GM19397 (cell line): ENCODE measurements at regions not wholly inside any gene's neighbourhood (a gene's known extent, or its start where the extent isn't known, plus 50 kb on each side); places are given as distances from the start of the nearest gene placed in this dataset.

Source experiments
- ATAC-seq: cut with Tn5 transposase; IDR thresholded peaks from one replicate; pipeline ENCODE4 v1.9.1; 2021; ENCODE audit warnings: mild to moderate bottlenecking, moderate library complexity; ENCODE audit not compliant: unreplicated experiment

DNA sequence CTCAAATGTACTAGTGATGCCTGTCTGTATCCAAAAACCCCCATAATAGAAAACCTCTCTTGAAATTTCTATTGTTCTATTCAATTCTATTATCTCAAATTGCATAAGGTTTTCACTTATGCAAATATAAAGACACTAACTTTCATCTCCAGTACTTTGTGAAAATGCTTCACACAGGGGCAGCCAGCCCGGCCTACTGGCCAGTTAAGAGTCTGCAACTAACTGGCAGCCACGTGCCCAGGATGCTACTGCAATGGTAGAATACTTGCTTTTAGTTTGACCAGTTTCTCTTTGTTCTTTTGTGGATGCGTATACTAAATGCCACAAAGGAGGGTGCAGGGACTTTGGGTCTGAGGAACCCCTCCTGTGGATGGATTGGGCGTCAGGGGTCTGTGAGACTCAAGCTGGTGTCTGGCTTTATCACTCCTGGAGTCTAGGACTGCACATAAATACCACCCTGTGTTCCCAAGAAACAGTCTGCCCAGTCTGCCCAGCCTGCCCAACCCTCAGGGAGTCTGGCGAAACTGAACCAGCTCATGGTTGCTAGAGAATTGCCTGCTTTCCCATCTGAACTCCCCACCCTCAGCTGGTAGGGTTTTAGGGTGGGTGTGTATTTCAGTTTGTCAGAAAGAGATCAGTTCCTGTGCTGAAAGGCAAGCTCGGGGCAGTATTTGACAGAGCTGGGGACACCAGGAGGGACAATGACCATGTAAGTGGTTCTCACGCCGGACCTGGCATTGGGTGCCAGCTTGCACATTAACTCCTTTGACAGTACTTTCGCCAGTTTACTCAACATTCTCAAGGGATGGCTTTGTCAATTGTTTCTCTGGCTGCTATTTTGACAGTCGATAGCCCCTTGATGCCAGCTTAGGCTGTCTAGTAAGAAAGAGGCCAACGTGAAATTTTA lies 558.2 kb upstream of the JAG1 start:
- ATAC-seq, result no peak

DNA sequence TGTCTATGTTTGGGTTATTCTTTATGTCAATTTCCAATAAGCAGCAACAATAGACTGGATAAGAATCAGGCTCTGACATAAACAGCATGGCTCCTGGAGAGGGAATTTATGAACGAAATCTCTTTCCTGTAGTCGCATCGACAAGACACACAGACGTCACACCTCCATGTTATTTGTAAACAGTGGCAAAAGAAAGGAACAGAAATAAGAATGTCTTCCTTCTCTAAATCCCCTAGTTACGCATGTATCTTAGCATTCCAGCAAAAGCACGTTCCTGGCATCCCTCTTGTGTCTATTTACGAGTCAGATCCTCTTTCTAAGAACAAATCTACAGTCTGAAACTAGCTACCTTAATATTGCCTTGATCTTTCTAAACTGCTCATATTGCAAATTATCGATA lies 559.1 kb upstream of the JAG1 start:
- no peak for ATAC-seq

DNA sequence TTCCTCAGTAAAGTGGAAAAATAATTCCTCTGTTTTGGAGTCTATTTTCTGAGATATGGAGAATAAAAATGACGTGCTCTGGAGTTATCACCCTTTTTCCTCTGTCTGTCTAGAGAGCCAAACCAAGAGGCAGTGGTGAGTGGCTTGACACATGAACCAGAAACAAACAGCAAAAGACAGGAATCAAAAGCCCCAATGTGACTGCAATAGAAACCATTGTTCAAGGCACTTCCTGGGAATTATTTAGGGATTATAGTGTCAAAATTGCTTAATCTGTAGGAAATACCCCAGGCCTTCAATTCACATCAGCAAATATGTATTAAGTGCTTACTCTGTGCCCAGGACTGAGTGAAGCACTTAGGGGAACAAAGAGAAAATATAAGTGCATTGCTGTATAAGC lies 560.4 kb upstream of the JAG1 start:
- ATAC-seq, result no peak

- ATAC-seq, result no peak
Observed at GRCh38 chr20:11234608-11235007, 560.8 kb upstream of the JAG1 start.

DNA sequence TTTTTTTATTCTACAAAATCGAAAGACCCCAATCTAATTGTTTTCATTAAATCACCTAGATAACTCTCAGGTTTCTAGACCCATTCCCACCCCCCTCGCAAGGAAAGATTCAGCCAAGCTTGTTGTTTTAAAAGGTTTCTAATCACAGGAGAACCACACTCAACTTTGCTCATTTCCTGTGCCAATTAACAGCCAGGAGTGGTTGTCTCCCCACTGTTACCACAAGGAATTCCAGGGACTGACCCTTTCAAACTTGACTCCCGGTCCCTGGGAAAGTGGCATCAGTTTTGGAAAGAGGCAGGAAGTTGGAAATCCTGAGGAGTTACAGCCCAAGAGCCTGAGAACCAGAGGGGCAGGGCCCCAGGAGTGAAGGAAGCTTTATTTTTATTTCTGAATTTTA lies 561.3 kb upstream of the JAG1 start:
- ATAC-seq, result no peak

DNA sequence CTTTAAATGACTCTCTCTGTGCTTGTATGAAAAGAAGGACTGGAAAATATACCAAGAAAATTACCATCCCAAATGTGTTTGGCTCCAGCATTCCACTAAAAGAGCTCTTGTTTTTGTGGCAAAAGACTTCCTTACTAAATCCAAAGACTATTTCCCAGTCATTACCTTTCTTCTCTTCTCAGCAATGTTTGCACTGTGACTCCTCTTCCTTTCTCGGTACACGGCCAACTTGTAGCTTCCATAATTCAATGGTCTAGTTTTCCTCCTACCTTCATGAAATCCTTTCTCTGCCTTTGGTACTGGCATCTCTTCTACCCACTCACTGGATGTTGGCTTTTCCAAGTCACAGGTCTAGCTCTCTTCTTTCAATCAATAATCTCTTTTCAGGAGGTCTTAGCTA lies 568.5 kb upstream of the JAG1 start:
- no peak for ATAC-seq

DNA sequence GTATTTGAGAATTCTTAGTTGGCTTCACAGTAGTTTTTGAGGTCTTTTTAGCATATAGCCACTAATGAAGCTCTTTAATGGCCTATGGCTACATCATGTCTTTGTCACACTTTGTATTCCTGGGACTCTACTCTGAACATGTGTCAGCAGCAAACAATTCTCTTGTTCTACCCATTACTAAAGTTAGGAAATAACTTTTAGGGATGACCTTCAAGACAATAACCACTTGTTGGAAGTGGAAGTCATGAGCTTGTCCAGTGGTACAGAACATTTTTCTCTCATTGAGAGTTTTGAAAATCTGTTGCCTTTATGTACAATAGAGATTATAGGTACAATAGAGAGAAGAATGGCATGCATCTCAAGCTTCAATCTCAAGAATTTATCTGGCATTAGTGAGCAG lies 571.6 kb upstream of the JAG1 start:
- ATAC-seq, result no peak

DNA sequence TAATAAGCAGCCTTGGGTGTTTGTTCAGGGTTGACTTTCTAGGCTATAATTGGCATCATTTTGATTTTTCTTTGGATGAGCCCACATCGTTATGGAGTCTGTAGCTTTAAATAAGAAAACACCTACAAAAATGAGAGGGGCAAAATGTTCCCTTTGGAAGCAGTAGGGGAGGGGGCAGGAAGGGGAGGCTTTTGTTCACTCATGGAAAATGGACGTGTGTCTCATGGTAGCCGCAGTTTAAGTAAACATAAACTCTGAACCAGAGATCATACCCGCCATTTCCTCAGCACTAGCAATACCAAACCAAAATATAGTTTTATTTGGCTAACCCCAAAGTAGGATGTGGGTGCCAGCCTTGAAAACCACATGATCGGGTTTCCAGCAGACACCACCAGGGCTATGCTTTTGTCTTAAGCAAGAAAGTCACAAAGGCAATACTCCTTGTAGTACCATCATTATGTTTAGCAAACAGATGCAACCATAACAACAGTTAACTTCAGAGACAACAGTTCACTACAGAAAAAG lies 572.5 kb upstream of the JAG1 start:
- ATAC-seq, result no peak

GRCh38 chr20:11247046-11248010 lies 573.5 kb upstream of the JAG1 start:
- ATAC-seq, result no peak

DNA sequence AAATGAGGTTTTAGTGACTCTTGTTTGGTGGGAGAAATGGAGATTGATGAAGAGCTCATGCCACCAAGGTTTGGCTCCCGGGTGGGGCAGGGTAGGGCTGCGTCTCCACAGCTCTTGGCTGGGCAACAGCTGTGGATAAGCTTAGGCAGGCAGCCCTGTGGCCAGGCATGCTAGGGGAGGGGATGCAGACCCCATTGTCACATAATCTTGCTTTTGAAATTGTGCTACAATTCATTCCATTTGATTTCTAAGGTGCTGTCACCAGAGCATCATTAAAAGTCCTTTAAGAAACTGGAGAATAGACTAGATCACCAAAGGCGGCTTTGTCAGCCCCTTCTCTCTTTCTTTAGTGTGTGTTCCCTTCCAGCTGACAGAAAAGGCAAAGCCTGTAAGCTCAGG lies 574.2 kb upstream of the JAG1 start:
- no peak for ATAC-seq

DNA sequence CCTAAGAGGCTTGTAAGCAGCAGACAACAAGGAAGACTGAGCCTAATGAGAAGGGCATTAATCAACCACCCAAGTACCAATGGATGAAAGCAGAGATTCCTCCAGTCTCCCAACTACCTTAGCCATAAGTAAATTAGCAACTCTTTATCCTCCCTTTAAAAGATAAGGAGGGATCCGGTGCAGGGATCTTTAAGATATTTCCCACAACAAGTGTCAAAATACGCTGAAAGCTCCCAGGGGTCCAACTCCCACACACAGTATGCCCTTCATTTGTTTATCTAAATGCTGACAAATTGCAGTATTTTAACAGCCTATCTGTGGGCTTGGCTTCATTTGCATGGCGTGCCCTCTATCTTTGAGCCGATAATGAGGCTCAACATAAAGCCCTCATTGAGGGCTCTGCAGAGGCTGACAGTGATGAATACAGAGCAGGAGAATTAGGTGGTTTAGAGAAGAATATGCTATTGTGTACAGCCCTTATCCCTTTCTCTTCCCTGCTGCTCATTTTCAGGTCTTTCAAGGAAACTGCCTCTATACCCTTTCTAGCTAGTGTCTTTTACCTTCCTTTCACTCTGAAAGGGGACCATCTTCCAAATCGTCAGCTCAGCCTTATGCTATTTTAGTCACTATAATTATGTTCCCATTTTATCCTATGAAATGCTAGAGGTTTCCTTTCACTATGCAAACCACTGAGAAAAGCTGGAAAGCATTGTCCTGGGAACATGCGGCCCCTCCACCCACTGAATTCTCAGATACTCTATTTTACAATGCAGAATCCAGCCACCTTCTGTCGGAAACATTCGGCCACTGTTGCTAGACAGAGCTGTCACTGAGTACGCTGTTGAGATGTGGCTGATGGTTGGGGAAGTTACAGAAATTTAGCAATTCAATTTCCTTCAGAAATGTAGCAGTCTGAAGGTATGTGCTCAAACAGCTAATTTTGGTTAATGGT lies 575.2 kb upstream of the JAG1 start:
- ATAC-seq, result no peak

- ATAC-seq, result no peak
Observed at GRCh38 chr20:11249683-11250082, 575.9 kb upstream of the JAG1 start.

- ATAC-seq, result no peak
Observed at GRCh38 chr20:11252447-11252846, 578.6 kb upstream of the JAG1 start.

GRCh38 chr20:11255455-11255854 lies 581.7 kb upstream of the JAG1 start:
- ATAC-seq, result no peak

DNA sequence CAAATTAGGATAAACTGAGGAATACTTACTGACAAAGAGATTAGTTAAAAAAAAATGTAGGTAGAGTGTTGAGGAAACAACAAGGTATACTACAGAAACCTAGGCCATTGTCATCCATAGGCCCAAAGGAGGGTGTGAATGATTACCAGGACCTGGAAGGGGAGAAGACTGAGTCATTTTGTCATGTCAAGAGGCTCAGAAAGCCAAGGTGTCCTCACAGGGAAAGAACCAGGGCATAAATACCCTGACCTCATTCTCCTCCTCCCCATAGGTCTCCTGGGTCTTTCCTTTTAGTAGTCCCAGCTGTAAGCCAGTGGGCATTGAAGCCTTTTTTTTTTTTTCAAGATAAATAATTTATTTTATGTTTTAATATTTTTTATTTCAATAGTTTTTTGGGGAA lies 582.1 kb upstream of the JAG1 start:
- no peak for ATAC-seq

- no peak for ATAC-seq
Observed at GRCh38 chr20:11260611-11261010, 586.8 kb upstream of the JAG1 start.

GRCh38 chr20:11261533-11262000 lies 587.8 kb upstream of the JAG1 start:
- peak; percentile 66 for ATAC-seq

DNA sequence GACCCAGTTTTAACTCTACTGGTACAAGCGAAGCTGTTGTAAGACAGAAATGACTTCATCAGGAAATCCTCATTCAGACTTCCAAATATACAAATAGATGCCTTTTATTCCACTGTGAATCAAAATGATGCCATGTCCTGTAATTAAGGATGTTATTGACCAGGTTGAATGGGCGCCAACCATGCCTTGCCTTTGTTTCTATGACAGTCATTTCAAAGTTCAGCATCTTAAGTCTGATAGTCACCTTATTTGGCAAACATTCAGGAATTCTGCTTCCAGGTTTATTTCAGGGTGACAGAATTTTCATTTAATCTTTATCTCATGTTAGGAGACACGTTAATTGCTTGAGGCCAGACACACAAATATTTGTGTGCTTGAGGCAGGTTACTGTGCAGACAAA lies 592.8 kb upstream of the JAG1 start:
- no peak for ATAC-seq

DNA sequence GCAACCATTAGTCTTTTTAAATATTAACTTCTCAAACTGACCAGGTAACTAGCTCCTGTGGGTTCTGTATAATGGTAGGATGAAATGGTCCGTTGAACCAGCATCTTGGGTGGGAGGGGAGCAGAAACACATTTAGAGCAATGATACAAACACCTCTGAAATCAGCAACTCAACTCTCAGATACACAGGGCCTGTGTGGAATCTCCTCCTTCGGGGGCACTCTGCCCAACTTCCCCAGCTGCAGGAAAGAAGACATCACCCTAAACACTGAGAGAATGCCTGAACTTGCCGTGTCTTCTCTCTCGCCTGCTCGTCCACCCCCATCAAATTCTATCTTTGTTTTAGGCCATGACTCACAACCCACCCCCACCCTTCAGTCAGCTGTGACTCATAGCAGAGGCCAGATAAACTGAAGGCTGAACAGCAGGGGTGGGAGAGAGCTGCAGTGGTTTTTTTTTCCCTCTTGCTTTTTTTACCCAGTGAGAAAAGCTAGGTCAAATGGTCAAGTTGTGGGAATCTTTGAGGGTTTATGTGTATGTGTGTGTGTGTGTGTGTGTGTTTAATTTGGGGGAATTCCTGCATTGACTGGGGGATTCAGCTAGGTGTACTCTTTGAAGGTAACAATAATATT lies 593.4 kb upstream of the JAG1 start:
- peak; percentile 44 for ATAC-seq
